HCT116 (cell line): ENCODE measurements at regions not wholly inside any gene's neighbourhood (a gene's known extent, or its start where the extent isn't known, plus 50 kb on each side); places are given as distances from the start of the nearest gene placed in this dataset.

ENCODE experiments used
- ATAC-seq: fragments of 200-7000 bp; cut with Tn5 transposase; 2 replicates; pipeline ENCODE4 v1.9.1; 2020; ENCODE audit warnings: mild to moderate bottlenecking, moderate library complexity
- BruUV-seq: library from RNA; stranded (reverse); fragments of 400-500 nt; replicated peaks from 2 replicates; lab custom pipeline; 2021; lab: Mats Ljungman, UMichigan
- CTCF ChIA-PET: fragments of 300-600 bp; sonication (Branson Sonifier 250); formaldehyde crosslinking; loops from one replicate; lab custom pipeline; 2021; ENCODE audit warnings: antibody characterized with exemption; lab: Charles Lee
- POLR2A ChIA-PET: fragments of 300-600, 350-600 bp; sonication (Branson Sonifier 250); formaldehyde crosslinking; loops from one replicate; lab custom pipeline; 2021; ENCODE audit warnings: antibody characterized with exemption; lab: Charles Lee
- RAD21 ChIA-PET, 2 experiments: fragments of 300-600 bp; sonication (Branson Sonifier 250); formaldehyde crosslinking; loops; one replicate each; lab custom pipeline; 2023; ENCODE audit warnings: low total read pairs in 2 of 2; ENCODE audit not compliant: uncharacterized antibody in 2 of 2, unreplicated experiment in 2 of 2, low non-redundant PET in 1 of 2; lab: Charles Lee
- DNase-seq: peaks from one replicate; pipeline ENCODE4 v3.0.0-alpha.2; 2010; ENCODE audit warnings: low read depth, low spot score
- H2AFZ ChIP-seq: fragments of 200-600 bp; shearing (Covaris generic), sonication (generic); 2 replicates; pipeline ENCODE4 v1.6.1; 2017; ENCODE audit warnings: low read depth, mixed run types, mixed read lengths, antibody characterized with exemption, low read length; ENCODE audit not compliant: poor library complexity, severe bottlenecking
- H3K27ac ChIP-seq: 2 replicates; pipeline ENCODE4 v1.5.1; 2012; ENCODE audit warnings: low read depth, low read length
- H3K27me3 ChIP-seq: fragments of 200-600 bp; sonication (generic); 2 replicates; pipeline ENCODE4 v1.6.1; 2016; ENCODE audit warnings: mixed run types, low read length, mixed read lengths; ENCODE audit not compliant: insufficient read depth
- H3K36me3 ChIP-seq, 2 experiments: fragments of 200-500 bp in 1 of 2; fragments of 200-600 bp in 1 of 2; sonication (Bioruptor generic) in 1 of 2; sonication (generic) in 1 of 2; 2 replicates each; pipeline versions ENCODE4 v1.5.1 to v1.6.1; 2014 to 2016; ENCODE audit warnings: low read length in 2 of 2, inconsistent platforms in 1 of 2, mixed read lengths in 1 of 2, mixed run types in 1 of 2; ENCODE audit not compliant: insufficient read depth in 2 of 2, control insufficient read depth in 1 of 2
- H3K4me1 ChIP-seq, 2 experiments: fragments of 200-600 bp in 1 of 2; sonication (generic) in 1 of 2; 2 replicates each; pipeline versions ENCODE4 v1.5.1 to v1.6.1; 2012 to 2017; ENCODE audit warnings: low read length in 2 of 2, inconsistent platforms in 1 of 2, mild to moderate bottlenecking in 1 of 2, mixed read lengths in 1 of 2, mixed run types in 1 of 2, moderate library complexity in 1 of 2; ENCODE audit not compliant: insufficient read depth in 2 of 2, control insufficient read depth in 1 of 2
- H3K4me2 ChIP-seq: fragments of 200-600 bp; sonication (generic); 2 replicates; pipeline ENCODE4 v1.6.1; 2017; ENCODE audit warnings: mixed run types, low read length, mixed read lengths
- H3K4me3 ChIP-seq, 2 experiments: fragments of 200-600 bp in 1 of 2; sonication (generic) in 1 of 2; replicated peaks in 1 of 2; 2 replicates each; pipeline ENCODE4 v1.5.1; 2011 to 2016; ENCODE audit warnings: low read length in 2 of 2, control low read depth in 1 of 2, low read depth in 1 of 2, mild to moderate bottlenecking in 1 of 2, mixed read lengths in 1 of 2, mixed run types in 1 of 2
- H3K79me2 ChIP-seq: fragments of 200-600 bp; sonication (generic); 2 replicates; pipeline ENCODE4 v1.6.1; 2017; ENCODE audit warnings: mild to moderate bottlenecking, mixed run types, low read length, moderate library complexity, mixed read lengths; ENCODE audit not compliant: insufficient read depth
- H3K9ac ChIP-seq: fragments of 200-600 bp; sonication (generic); 2 replicates; pipeline ENCODE4 v1.6.1; 2016; ENCODE audit warnings: low read length, mixed read lengths
- H3K9me2 ChIP-seq: fragments of 200-600 bp; sonication (generic), shearing (Covaris generic); 2 replicates; pipeline ENCODE4 v1.6.1; 2017; ENCODE audit warnings: mixed run types, mild to moderate bottlenecking, moderate library complexity; ENCODE audit not compliant: insufficient read depth
- H3K9me3 ChIP-seq, 2 experiments: fragments of 200-500 bp in 1 of 2; fragments of 200-600 bp in 1 of 2; sonication (Bioruptor generic) in 1 of 2; sonication (generic) in 1 of 2; 2 replicates each; pipeline ENCODE4 v1.6.1; 2014 to 2017; ENCODE audit warnings: low read length in 2 of 2, mixed read lengths in 2 of 2, inconsistent platforms in 1 of 2, low read depth in 1 of 2, mild to moderate bottlenecking in 1 of 2, mixed run types in 1 of 2, moderate library complexity in 1 of 2; ENCODE audit not compliant: control insufficient read depth in 1 of 2, insufficient read depth in 1 of 2
- H4K20me1 ChIP-seq: fragments of 200-600 bp; sonication (generic), shearing (Covaris generic); 2 replicates; pipeline ENCODE4 v1.6.1; 2017; ENCODE audit warnings: mixed run types, mild to moderate bottlenecking, moderate library complexity; ENCODE audit not compliant: insufficient read depth
- ATF3 ChIP-seq: IDR thresholded peaks from 2 replicates; pipeline ENCODE4 v1.6.1; 2012
- CBX3 ChIP-seq: IDR thresholded peaks from 2 replicates; pipeline ENCODE4 v1.6.1; 2012; ENCODE audit warnings: low read depth
- CEBPB ChIP-seq: IDR thresholded peaks from 2 replicates; pipeline ENCODE4 v1.6.1; 2012; ENCODE audit warnings: low read depth
- EGR1 ChIP-seq: IDR thresholded peaks from 2 replicates; pipeline ENCODE4 v1.6.1; 2012; ENCODE audit warnings: low read depth
- ELF1 ChIP-seq: IDR thresholded peaks from 2 replicates; pipeline ENCODE4 v1.6.1; 2012; ENCODE audit warnings: low read depth, borderline replicate concordance
- EZH2phosphoT487 ChIP-seq: fragments of 200-600 bp; IDR thresholded peaks from 2 replicates; pipeline ENCODE4 v1.6.1; 2018; ENCODE audit warnings: antibody characterized with exemption, borderline replicate concordance
- FOSL1 ChIP-seq: IDR thresholded peaks from 2 replicates; pipeline ENCODE4 v1.6.1; 2012; ENCODE audit warnings: low read depth
- JUND ChIP-seq: IDR thresholded peaks from 2 replicates; pipeline ENCODE4 v1.6.1; 2012
- MAX ChIP-seq: IDR thresholded peaks from 2 replicates; pipeline ENCODE4 v1.6.1; 2012
- POLR2A ChIP-seq: IDR thresholded peaks from 2 replicates; pipeline ENCODE4 v1.7.0; 2011; ENCODE audit warnings: borderline replicate concordance; ENCODE audit not compliant: insufficient read depth, insufficient read length; ENCODE audit errors: extremely low read depth
- POLR2AphosphoS5 ChIP-seq: IDR thresholded peaks from 2 replicates; pipeline ENCODE4 v1.6.1; 2011; ENCODE audit warnings: mild to moderate bottlenecking, low read depth, low read length, moderate library complexity
- RAD21 ChIP-seq: IDR thresholded peaks from 2 replicates; pipeline ENCODE4 v1.6.1; 2012; ENCODE audit warnings: low read depth, mild to moderate bottlenecking
- SIN3A ChIP-seq: IDR thresholded peaks from 2 replicates; pipeline ENCODE4 v1.6.1; 2012; ENCODE audit warnings: low read depth
- SP1 ChIP-seq: IDR thresholded peaks from 2 replicates; pipeline ENCODE4 v1.6.1; 2012; ENCODE audit warnings: low read depth
- YY1 ChIP-seq: IDR thresholded peaks from 2 replicates; pipeline ENCODE4 v1.6.1; 2011; ENCODE audit warnings: low read length, low read depth, moderate library complexity, mild to moderate bottlenecking; ENCODE audit not compliant: insufficient replicate concordance; ENCODE audit errors: extremely low read depth
- ZFX ChIP-seq: fragments of 450-650 bp; IDR thresholded peaks from 2 replicates; pipeline ENCODE4 v1.6.1; 2017
- ZNF274 ChIP-seq: fragments of 200-500 bp; sonication (Bioruptor generic); IDR thresholded peaks from 2 replicates; pipeline ENCODE4 v1.6.1; 2014; ENCODE audit warnings: mild to moderate bottlenecking, low read depth, low read length, inconsistent platforms
- intact Hi-C: fragments of 100-400 bp; cut with micrococcal nuclease; formaldehyde crosslinking; loops from 2 replicates; pipeline ENCODE4 v1.10.0; 2022
- TF ChIP-seq, protein P1 (sequence below): IDR thresholded peaks from 2 replicates; pipeline ENCODE4 v1.6.1; 2011; ENCODE audit warnings: mild to moderate bottlenecking, low read length, moderate library complexity; ENCODE audit not compliant: insufficient replicate concordance; ENCODE audit errors: extremely low read depth
- TF ChIP-seq, protein P2 (sequence below): IDR thresholded peaks from 2 replicates; pipeline ENCODE4 v1.6.1; 2012; ENCODE audit warnings: low read depth
- TF ChIP-seq, protein P3 (sequence below), 3 experiments: fragments of 200-600 bp in 1 of 3; sonication (generic) in 1 of 3; IDR thresholded peaks in 2 of 3; conservative IDR thresholded peaks in 1 of 3; 2 replicates each; pipeline ENCODE4 v1.5.1; 2012 to 2017; ENCODE audit warnings: low read depth in 2 of 3, low read length in 2 of 3, antibody characterized with exemption in 1 of 3, borderline replicate concordance in 1 of 3, control low read depth in 1 of 3, mild to moderate bottlenecking in 1 of 3, mixed read lengths in 1 of 3, mixed run types in 1 of 3, moderate library complexity in 1 of 3; ENCODE audit not compliant: insufficient read depth in 1 of 3

- Histone ChIP-seq H3K4me2 (no peak overlapping the region), H3K36me3 (no peaks in the 10 kb centered on the region), H3K79me2 (no peaks in the 10 kb centered on the region), H3K27me3 (peaks cover 82% of the 10 kb centered on the region), H3K4me3 (no peak overlapping the region), H3K9me2 (no peaks in the 10 kb centered on the region), H2AFZ (no peak overlapping the region), H3K9me3 (no peaks in the 10 kb centered on the region), H3K4me1 (no peaks in the 10 kb centered on the region), H3K9ac (no peak overlapping the region), H3K27ac (no peak overlapping the region), H4K20me1 (no peaks in the 10 kb centered on the region)
- RAD21 ChIA-PET, result no interaction called here
- CTCF ChIA-PET, result no interaction called here
- no peak for DNase-seq
- no TSS peak for BruUV-seq
- TF ChIP-seq, protein P1, sequence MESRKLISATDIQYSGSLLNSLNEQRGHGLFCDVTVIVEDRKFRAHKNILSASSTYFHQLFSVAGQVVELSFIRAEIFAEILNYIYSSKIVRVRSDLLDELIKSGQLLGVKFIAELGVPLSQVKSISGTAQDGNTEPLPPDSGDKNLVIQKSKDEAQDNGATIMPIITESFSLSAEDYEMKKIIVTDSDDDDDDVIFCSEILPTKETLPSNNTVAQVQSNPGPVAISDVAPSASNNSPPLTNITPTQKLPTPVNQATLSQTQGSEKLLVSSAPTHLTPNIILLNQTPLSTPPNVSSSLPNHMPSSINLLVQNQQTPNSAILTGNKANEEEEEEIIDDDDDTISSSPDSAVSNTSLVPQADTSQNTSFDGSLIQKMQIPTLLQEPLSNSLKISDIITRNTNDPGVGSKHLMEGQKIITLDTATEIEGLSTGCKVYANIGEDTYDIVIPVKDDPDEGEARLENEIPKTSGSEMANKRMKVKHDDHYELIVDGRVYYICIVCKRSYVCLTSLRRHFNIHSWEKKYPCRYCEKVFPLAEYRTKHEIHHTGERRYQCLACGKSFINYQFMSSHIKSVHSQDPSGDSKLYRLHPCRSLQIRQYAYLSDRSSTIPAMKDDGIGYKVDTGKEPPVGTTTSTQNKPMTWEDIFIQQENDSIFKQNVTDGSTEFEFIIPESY, result no peak
- TF ChIP-seq SP1, result no peak
- no peak for TF ChIP-seq POLR2AphosphoS5
- no peak for TF ChIP-seq ELF1
- no peak for TF ChIP-seq ZNF274
- no peak for TF ChIP-seq JUND
- TF ChIP-seq MAX, result no peak
- no peak for TF ChIP-seq POLR2A
- TF ChIP-seq, protein P2, sequence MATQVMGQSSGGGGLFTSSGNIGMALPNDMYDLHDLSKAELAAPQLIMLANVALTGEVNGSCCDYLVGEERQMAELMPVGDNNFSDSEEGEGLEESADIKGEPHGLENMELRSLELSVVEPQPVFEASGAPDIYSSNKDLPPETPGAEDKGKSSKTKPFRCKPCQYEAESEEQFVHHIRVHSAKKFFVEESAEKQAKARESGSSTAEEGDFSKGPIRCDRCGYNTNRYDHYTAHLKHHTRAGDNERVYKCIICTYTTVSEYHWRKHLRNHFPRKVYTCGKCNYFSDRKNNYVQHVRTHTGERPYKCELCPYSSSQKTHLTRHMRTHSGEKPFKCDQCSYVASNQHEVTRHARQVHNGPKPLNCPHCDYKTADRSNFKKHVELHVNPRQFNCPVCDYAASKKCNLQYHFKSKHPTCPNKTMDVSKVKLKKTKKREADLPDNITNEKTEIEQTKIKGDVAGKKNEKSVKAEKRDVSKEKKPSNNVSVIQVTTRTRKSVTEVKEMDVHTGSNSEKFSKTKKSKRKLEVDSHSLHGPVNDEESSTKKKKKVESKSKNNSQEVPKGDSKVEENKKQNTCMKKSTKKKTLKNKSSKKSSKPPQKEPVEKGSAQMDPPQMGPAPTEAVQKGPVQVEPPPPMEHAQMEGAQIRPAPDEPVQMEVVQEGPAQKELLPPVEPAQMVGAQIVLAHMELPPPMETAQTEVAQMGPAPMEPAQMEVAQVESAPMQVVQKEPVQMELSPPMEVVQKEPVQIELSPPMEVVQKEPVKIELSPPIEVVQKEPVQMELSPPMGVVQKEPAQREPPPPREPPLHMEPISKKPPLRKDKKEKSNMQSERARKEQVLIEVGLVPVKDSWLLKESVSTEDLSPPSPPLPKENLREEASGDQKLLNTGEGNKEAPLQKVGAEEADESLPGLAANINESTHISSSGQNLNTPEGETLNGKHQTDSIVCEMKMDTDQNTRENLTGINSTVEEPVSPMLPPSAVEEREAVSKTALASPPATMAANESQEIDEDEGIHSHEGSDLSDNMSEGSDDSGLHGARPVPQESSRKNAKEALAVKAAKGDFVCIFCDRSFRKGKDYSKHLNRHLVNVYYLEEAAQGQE, result no peak
- TF ChIP-seq ZFX, result no peak
- no peak for TF ChIP-seq CEBPB
- no peak for TF ChIP-seq FOSL1
- TF ChIP-seq RAD21, result no peak
- TF ChIP-seq EZH2phosphoT487, result no peak
- no peak for TF ChIP-seq EGR1
- TF ChIP-seq CBX3, result no peak
- no peak for TF ChIP-seq ATF3
- TF ChIP-seq, protein P3, sequence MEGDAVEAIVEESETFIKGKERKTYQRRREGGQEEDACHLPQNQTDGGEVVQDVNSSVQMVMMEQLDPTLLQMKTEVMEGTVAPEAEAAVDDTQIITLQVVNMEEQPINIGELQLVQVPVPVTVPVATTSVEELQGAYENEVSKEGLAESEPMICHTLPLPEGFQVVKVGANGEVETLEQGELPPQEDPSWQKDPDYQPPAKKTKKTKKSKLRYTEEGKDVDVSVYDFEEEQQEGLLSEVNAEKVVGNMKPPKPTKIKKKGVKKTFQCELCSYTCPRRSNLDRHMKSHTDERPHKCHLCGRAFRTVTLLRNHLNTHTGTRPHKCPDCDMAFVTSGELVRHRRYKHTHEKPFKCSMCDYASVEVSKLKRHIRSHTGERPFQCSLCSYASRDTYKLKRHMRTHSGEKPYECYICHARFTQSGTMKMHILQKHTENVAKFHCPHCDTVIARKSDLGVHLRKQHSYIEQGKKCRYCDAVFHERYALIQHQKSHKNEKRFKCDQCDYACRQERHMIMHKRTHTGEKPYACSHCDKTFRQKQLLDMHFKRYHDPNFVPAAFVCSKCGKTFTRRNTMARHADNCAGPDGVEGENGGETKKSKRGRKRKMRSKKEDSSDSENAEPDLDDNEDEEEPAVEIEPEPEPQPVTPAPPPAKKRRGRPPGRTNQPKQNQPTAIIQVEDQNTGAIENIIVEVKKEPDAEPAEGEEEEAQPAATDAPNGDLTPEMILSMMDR (IDR thresholded peaks at IDR 0.05 in 2 of 3, conservative IDR thresholded peaks at IDR 0.05 in 1 of 3; ENCODE audit: borderline replicate concordance in 1 of 3, insufficient read depth in 1 of 3, low read depth in 2 of 3, low read length in 2 of 3), result no peak
- TF ChIP-seq SIN3A, result no peak
- no peak for TF ChIP-seq YY1
- no peak for ATAC-seq
- intact Hi-C loops, result no loop called here
- POLR2A ChIA-PET, result no interaction called here
These were observed 96.5 kb upstream of the NLRP1 start for GRCh38 chr17:5680766-5681165.
